GM21529 (cell line): ENCODE measurements at regions not wholly inside any gene's neighbourhood (a gene's known extent, or its start where the extent isn't known, plus 50 kb on each side); places are given as distances from the start of the nearest gene placed in this dataset.

Source experiments
- ATAC-seq: cut with Tn5 transposase; IDR thresholded peaks from one replicate; pipeline ENCODE4 v1.9.1; 2021; ENCODE audit not compliant: unreplicated experiment

DNA sequence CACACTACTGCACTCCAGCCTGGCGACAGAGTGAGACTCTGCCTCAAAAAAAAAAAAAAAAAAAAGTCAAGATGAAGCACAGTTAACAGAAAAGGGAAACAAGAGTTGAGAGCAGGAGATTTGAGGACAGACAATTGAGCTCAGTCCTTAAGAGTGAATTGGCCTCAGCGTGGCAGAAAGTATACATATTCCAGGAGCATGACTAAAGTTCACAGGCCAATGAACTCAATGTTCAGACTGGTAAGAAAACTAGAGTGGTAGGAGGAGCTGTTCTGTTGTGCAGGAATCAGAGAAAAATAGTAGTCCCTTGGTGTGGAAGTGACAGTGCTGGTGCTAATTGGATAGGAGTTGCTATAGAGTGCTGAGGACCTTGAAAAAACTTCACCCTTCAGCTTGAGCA, 60.0 kb downstream of the NRN1 start:
- ATAC-seq, result no peak

DNA sequence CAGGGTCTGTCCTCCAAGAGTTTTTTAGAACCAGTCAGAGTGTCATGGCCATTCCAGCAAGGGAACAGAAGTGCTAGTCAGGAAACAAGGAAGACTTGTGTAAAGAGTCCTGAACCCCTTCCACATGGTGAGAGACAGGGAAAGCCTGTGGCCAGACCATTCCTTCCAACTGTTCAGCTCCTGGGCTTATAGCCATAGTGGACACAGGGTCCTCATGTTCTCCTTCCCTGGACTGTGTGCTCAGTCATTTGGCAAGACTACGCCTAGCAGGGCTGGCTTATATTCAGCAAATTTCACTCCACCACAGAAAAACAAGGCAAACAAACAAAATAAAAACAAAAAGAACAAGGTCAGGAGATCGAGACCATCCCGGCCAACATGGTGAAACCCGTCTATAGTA, 60.5 kb downstream of the NRN1 start:
- no peak for ATAC-seq

DNA sequence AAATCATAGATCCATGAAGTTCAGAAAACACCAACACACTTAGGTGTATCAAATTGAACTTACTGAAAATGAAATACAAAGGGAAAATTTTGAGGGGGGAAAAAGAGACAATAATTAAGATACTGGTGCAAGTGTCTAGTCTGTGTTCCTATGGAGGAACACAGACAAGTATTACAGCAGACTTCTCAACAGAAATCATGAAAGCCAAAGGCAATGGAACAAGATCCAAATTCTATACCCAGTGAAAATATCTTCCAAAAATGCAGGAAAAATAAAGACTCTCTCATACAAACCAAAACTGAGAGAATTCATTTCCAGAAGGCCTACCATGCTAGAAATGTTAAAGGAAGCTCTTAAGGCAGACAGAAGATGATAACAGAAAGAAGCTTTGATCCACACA, 63.1 kb downstream of the NRN1 start:
- no peak for ATAC-seq

DNA sequence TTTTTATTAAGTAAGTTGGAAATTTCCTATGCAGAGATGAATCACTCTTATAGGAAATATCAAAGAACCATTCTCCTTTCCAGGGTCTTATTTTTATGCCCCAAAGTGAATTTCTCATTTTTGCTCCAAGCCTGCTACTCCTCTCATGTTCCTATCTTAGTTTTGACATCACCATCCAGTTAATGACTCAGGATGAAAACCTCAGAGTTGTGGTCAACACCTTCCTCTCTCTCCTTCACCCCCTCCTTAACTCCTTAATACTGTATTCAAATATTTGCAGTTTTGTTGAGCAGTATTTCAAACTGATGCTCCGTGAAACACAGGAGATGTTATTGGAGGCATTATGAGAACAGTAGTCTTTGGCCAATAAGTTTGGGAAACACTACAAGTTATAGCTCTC, 64.1 kb downstream of the NRN1 start:
- no peak for ATAC-seq

DNA sequence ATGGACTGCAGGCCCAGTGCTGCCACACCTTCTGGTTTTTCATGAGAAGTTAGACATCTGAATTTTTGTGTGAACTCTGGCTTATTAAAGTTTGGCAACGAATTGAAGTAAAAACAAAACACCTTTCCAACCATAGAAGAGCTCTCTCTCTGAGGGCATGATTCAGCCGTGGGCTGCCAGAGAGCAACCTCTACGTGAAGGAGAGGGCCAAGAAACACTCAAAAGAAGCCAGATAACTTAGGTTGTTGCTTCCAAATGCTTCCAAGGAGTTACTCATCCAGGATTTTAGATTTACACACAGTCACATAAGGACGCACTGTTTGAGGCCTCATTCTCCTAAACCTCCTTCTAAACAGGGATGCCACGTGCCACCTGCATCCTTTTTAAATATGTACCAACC, 65.5 kb downstream of the NRN1 start:
- no peak for ATAC-seq

DNA sequence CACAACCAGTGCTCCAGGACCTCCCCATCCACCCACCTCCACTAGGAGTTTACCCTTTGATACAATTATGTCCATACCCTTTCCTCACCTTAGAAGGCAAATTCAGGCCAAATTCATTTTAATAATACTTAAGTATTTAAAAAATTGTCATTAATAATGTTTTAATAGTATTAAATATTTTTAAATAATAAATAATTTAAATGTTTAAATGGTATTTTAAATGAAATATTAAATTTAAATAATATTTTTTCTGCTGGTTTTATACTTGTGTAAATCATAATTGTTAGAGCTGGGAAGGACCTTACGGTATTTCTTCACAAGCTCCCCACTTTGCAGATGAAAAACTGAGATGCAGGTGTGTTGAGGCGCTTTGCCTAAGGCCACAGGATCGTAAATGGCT, 67.8 kb downstream of the NRN1 start:
- ATAC-seq, result no peak

DNA sequence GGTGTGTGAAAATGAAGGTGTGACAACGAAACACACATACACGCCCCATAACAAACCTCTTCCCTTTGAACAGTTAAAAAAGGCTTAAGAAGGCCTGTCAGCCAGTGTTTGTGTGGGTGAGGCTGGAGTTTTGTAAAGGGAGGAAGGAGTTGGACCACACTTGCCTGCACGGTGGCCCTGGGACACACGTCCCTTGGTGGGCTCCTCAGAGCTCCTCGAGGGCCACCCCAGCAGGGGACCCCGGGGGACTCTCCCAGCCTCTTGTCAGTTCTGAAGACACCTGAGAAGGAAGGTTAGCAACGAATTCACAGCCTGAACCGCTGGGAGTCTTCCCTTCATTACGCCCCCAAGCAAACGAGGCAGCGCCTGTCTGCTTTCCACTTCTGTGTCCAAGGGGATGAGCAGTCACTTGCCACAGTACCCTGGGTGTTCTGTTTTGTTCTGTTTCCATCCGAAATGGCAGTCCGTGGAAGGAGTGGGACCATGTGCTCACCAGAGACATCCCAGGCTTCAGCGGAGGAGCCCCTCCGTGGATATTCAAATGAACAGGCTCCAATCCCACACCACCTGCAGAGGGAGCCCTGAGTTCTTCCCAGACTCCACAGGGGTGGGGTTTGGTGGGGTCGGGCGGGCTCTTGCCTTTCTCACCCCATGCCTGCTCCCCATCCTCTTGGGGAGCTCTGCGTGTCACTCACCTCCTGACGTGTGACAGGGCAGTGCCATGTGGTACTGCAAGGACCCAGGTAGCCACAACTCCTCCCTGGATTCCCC, 68.6 kb downstream of the NRN1 start:
- no peak for ATAC-seq

DNA sequence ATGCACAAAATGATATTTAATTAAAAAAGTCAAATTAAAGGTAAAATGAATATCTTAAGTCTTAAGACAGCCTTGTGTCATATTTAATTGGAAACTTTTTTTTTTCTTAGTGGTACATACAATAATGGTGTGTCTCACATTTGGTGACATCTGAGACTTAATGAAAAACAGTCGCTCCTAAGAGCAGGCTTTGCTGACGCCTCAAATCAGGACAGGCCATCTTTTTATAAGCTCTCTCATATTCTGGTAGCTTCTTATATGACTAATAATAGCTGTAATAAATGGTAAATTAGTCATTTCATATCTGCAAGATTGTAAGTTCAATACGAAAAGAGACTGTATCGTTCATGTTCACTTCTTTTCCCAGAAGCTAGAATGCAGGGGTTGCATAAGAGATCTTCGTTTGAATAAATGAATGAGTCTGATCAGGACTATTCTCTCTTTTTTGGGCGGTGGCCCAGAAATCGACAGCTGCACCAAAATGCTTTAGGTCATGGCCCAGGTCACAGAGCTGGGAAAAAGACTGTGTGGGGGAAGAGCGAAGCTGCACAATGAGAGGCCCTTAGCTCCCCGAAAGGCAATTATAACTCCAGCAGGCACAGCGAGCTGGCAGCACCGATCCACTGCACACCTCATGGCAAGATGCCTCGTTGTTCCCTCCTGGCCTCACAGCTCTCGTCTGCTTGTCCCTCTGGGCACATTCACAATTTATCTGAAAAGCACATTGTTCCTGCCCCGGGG, 69.4 kb downstream of the NRN1 start:
- no peak for ATAC-seq

DNA sequence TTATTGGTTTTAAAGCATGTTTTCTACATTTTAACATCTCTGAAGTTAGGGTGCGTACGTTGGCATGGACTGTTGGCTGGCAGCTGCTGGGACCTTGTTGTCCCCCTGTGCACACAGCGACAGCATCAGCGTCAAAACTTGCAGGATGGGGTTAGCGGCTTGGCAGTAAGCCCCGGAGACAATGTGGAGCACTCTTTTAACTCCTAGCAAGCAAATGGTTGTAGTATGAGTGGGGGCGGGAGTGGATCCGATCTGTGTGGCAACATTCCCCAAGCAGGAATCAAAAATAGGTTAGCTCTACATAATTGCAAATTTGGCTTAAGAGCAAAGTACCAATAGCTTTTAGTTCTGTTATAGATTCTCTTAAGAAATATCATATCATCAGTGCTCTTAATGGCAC, 70.1 kb downstream of the NRN1 start:
- no peak for ATAC-seq

DNA sequence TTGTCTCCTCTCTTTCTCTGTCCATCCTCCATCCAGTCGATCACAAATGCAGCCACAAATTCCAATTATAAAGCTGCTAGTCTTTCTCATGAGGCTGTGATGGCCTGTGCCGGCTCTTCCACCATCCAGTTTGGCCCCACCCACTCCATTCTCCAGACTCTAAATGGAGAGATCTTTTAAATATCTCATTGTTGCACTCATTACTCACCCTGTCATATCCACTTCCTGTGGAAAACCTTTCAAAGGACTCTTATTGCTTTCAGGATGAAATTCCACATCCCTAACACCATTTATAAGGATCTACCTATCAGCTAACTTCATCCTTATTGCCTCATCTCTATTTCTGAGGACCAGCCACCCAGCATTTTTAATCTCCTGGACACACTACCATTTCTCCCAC, 70.6 kb downstream of the NRN1 start:
- ATAC-seq, result no peak

DNA sequence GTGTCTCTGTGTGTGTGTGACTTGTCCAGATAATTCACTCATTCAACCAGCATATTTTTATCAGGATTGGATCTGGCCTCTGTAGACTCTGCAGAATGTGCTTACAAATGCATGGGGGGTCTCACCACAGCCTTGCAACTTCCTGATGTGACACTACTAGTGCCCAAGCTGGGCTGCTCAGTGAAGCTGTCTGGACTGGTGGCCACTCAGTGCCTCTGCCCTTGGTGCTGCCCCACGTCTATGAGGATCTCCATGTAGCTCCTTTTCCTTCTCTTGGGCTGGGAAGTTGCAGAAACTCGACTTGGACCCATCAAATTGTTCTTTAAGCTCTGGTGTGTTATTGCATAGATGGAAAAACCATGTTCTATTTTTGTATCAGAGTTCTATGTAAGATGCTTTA, 75.8 kb downstream of the NRN1 start:
- no peak for ATAC-seq

DNA sequence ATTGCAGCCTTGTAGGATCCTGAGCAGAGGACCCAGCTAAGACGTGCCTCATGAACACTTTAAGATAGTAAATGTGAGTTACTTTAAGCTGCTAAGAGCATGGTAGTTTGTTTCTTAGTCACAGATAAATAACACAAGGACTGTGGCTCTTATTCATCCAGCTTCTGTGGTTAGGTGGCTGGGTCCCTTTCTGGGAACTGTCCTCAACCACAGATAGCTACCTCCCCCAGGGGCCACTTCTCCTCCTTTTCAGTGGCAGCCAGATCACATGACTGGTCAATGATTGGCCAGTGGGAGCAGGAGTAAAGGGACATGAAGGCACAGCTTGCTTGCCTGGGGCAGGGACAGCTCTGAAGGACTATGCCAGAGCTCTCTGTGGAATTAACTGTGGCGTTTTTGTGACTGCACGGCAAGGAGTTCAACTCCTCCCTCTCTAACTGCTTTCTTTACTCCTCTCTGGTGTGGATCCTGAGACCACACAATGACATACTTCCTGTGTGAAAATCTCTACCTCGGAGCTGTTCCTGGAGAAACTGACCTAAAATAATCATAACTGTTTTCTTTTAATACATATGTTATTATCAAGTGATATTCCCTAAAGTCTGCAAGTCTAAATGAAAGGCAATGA, 76.5 kb downstream of the NRN1 start:
- no peak for ATAC-seq

DNA sequence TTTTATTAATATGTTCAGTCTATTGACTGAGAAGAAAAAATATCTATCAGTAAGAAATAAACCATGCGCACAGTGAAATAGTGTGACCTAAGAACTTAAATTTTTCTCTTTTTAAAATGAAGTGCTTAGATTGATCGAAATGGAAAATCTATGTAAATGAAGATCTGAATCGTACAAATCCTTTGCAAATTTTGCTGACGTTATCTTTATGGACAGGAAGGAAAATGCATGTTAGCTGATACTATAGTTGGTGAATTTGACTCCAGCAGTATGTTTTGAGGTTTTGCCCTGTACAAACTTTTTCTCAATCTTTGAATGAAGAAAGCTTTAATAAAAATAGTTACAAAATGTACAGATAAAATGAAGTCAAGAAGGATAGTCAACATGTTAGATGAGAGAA, 82.9 kb downstream of the NRN1 start:
- ATAC-seq, result no peak

DNA sequence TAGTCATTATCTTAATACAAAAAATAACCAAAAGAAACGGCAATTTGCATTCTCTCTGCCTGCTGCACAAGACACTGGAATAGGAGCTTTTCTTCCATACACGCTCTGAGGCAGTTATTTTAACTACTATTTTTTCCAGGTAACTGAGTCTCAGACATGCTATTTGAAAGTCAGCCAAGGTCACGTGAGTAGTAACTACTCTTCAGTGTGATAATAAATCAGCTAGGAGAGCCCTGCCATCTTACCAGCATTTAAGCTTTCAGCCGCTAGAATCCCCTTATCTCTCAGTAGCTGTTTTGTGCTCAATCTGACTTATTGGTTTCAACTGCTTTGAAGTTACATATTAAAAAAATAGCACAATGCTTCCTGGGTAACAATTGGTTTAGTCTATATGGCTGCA, 84.5 kb downstream of the NRN1 start:
- no peak for ATAC-seq

DNA sequence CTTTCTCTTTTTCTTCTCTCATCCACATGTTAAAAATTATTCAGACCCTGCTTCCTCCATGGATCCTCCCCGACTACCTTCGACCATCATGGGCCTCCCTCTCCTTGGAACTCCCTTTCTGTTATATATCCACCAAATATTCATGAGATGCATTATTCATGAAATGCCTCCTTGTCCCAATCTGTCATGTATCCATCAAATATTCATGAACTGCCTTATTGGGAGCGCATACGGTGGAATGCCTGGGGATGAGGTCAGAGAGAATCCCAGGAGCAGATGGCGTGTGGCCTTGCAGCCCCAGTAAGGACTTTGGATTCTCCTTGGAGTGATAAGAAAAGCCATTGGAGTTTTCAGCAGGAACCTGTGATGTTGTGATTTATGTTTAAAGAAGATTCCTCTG, 97.0 kb downstream of the NRN1 start:
- no peak for ATAC-seq

DNA sequence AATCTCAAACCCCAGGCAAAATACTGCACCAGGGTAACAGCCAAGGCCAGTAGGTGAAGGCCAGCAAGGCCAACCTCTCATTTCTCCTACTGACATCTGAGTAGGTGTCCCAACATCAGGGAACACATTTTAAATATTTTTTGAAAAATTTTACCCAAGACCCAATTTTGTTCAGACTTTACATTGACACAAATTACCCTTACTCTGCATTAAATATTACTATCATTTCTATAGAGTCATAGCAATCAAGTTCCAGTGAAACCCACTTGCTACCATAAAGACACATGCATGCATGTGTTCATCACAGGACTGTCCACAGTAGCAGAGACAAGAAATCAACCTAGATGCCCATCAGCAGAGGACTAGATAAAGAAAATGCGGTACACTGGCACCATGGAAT, 99.9 kb downstream of the NRN1 start:
- no peak for ATAC-seq

DNA sequence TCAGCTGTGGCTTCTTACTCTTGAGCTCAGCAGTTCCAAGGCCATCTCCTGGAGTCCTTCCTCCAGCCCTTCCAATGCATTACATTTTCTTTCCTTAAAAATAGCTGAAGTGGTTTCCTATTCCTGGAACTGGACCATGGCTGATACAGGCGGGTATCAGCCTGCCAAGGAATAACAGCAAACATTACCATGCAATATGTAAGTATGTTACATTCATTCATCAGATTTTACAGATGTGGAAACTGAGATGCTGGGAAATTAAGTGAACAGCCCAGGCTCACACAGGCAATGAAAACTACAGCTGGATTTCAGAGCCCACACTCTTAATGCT, 100.4 kb downstream of the NRN1 start:
- ATAC-seq, result no peak

DNA sequence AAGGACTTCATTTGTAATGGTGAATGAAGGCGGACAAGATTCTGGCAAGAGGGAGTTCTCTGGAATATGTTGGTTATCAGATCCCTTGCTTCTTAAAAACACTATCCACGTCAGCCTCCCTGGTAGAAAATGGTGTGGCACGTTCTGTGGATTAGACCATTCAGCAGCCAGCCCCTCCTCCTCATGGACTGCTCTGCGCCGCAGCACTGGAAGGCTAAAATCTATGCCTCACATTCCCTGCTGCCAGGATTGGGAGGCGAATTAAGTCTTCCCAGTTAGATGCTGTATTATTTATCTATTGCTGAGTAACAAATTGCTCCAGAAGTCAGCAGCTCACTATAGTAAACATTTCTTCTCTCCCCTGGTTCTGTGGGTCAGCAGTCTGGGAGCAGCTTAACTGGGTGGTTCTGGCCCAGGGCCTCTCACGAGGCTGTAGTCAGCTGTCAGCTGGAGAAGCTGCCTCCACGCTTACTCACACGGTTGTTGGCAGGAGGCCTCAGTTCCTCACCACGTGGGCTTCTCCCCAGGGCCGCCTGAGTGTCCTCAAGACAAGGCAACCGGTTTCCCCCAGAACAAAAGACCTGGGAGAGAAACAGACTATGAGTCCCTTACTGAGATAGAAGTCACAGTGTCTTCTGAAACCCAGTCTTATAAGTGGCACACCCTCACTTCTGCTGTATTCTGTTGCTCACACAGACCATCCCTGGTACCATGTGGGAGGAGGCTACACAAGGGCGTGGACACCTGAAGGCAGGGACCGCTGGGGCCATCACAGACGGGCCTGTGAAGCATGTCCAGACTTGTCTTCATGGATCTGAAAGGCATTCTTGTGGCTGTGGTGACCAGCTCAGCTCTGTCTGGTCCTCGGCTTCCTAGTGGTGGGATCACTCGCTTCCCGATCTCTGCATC, 101.0 kb downstream of the NRN1 start:
- no peak for ATAC-seq

DNA sequence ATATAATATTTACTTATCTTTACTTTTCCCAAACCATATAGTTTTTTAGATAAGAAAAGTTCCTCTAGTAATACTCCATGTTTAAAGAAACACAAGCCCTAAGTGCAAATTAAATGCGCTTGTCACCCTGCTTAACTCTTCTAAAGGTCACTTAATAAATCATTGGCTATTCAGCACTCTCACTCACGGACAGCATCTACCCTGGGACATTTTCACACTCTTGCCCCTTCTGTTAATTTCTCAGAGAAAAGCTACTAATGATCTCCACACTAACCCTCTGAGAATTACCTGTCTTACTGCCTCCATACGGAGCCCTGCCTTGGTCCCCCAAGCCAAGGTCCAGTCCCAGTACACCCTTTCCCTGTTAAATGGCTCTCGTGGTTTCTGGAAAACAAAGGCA, 102.2 kb downstream of the NRN1 start:
- no peak for ATAC-seq

DNA sequence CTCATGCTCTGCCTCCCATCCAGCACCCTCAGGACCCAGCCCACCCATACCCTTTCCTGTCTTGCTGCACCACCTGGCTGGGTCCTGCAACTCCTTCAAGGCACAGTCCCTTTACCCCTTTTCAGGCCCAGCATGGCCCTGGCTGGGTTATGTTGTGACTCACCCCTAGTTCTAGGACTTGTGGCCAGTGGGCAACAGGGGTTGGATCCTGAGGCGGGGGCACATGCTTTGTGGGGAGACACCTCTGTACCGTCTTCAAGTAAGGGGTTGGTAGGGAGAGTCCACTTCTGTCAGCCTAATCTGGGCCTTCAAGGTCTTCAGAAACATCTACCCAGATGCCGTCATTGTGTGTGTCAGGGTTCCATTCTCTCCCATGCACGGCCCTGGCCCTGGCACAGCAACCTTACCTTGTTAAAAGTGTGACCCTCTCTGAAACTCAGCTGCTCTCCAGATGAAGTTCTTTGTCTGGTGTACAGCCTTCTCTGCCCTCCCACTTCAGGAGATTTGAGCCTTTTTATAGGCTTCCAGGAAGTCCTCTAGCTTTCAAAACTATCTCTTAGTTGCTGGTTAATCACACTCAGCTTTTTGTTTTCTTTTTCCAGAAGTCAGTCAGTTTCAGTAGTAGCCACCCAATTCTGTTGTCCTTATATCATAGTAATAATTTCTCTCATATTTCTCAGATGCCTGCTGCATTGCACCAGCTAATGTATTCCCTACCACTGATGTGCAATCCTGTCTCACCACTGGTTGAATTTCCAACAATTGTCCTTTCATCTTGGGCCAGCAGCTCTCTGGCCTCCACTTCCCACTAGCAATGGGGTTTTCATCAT, 107.3 kb downstream of the NRN1 start:
- no peak for ATAC-seq

DNA sequence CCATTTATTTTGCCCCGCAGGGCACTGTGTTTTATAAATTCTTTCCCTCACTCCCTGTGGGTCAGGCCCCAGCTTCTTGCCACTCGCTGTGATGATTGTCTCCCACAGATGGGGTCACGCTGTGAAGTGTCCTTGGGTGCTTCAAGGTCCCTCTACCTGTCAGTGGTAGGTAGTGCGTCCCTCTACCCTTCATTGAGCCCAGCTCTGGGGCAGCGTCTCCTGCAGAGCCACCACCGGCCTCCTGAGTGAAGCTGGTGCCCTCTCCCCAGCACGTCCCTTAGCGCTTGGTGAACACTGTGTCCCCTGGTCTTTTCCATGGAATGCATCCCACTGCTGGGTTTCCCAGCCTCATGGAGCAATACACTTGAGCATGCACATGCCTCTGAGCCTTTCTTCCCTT, 108.2 kb downstream of the NRN1 start:
- no peak for ATAC-seq
